Body of pancreas (tissue), 4 donors: ENCODE measurements at regions not wholly inside any gene's neighbourhood (a gene's known extent, or its start where the extent isn't known, plus 50 kb on each side); places are given as distances from the start of the nearest gene placed in this dataset.
"Not testable (repeated sequence)": the region's sequence is repeated elsewhere in the genome, so short reads cannot be mapped to it uniquely, and the experiment has no call there.

Source experiments
- CTCF ChIP-seq, 7 experiments: fragments of 450-650 bp in 4 of 7; fragments of 200-600 bp in 3 of 7; sonication (generic) in 3 of 7; IDR thresholded peaks; one replicate each; pipeline ENCODE4 v1.5.1; 2016 to 2019; ENCODE audit warnings: antibody characterized with exemption in 7 of 7
- POLR2A ChIP-seq, 3 donors: fragments of 450-650 bp; IDR thresholded peaks; one replicate each; pipeline ENCODE4 v1.6.1; 2016; ENCODE audit warnings: antibody characterized with exemption in 3 of 3, mild to moderate bottlenecking in 2 of 3

DNA sequence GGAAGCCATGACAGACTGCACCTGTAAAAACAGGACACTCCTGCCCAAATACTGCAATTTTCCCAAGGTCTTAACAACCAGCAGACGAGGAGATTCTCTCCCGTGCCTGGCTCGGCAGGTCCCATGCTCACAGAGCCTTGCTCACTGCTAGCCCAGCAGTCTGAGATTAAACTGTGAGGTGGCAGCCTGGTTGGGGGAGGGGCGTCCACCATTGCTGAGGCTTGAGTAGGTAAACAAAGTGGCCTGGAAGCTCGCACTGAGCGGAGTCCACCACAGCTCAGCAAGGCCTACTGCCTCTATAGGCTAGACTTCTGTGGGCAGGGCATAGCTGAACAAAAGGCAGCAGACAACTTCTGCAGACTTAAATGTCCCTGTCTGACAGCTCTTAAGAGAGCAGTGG, 80.3 kb downstream of the ANXA5 start:
- not testable (repeated sequence) for TF ChIP-seq CTCF, POLR2A (IDR thresholded peaks at IDR 0.05)
